Stomach (tissue), 8 donors: ENCODE measurements at regions not wholly inside any gene's neighbourhood (a gene's known extent, or its start where the extent isn't known, plus 50 kb on each side); places are given as distances from the start of the nearest gene placed in this dataset.
A peak's percentile ranks its signal among the peaks of the same experiment; 100 is the strongest.

Experiments
- DNase-seq, 2 donors: peaks; one replicate each; pipeline versions ENCODE4 v3.0.0 to v3.0.0-alpha.2; 2013 to 2019
- H3K27ac ChIP-seq, 5 donors: fragments of 200-600 bp in 4 of 5; sonication (generic) in 4 of 5; one replicate each; pipeline ENCODE4 v1.5.1; 2013 to 2019; ENCODE audit warnings: mild to moderate bottlenecking in 1 of 5, moderate library complexity in 1 of 5
- H3K27me3 ChIP-seq, 3 donors: fragments of 200-600 bp; sonication (generic); one replicate each; pipeline ENCODE4 v1.5.1; 2017 to 2019; ENCODE audit warnings: mixed run types in 1 of 3
- H3K36me3 ChIP-seq, 4 donors: fragments of 200-600 bp; sonication (generic); 1 replicate in 3 of 4; 2 replicates in 1 of 4; pipeline ENCODE4 v1.5.1; 2016 to 2019
- H3K4me1 ChIP-seq, 4 donors: fragments of 200-600 bp; sonication (generic); one replicate each; pipeline ENCODE4 v1.5.1; 2016 to 2019
- H3K4me3 ChIP-seq, 4 donors: fragments of 200-600 bp; sonication (generic) in 3 of 4; one replicate each; pipeline ENCODE4 v1.5.1; 2016 to 2019; ENCODE audit warnings: mild to moderate bottlenecking in 1 of 4
- H3K9me3 ChIP-seq, 4 donors: fragments of 200-600 bp; sonication (generic); one replicate each; pipeline ENCODE4 v1.5.1; 2016 to 2019
- CTCF ChIP-seq, 7 experiments: fragments of 450-650 bp in 4 of 7; fragments of 200-600 bp in 3 of 7; sonication (generic) in 3 of 7; IDR thresholded peaks; one replicate each; pipeline ENCODE4 v1.5.1; 2016 to 2019; ENCODE audit warnings: antibody characterized with exemption in 7 of 7, control low read depth in 2 of 7, mild to moderate bottlenecking in 1 of 7
- EP300 ChIP-seq: sonication (generic); formaldehyde crosslinking; IDR thresholded peaks from one replicate; pipeline ENCODE4 v1.6.1; 2017; ENCODE audit warnings: antibody characterized with exemption
- POLR2A ChIP-seq, 4 donors: fragments of 450-650 bp; IDR thresholded peaks; one replicate each; pipeline ENCODE4 v1.6.1; 2016; ENCODE audit warnings: antibody characterized with exemption in 4 of 4, control low read depth in 2 of 4, mild to moderate bottlenecking in 1 of 4, moderate library complexity in 1 of 4
- POLR2AphosphoS5 ChIP-seq, 3 donors: sonication (generic); formaldehyde crosslinking; IDR thresholded peaks; one replicate each; pipeline ENCODE4 v1.6.1; 2016; ENCODE audit warnings: antibody characterized with exemption in 3 of 3
- WGBS, 5 donors: extraction: QIAGEN DNeasy Blood & Tissue Kit in 3 of 5; methylation state at CpG; one replicate each; pipeline versions ENCODE4 v1.1.5 to v1.1.7; 2013 to 2018; 5-methylcytosine and 5-hydroxymethylcytosine counted together
- intact Hi-C: fragments of 100-400 bp; cut with DNase I; formaldehyde crosslinking; loops from one replicate; pipeline ENCODE4 v1.15.1; 2023; ENCODE audit warnings: low total_unique reads
- donor health status: healthy with polysubstance abuse.
- donor health status: Bipolar disorder and iron deficiency.
- donor health status: healthy.

- no peaks in the 10 kb centered on the region for H3K36me3 ChIP-seq
- no peak for DNase-seq
- H3K27ac ChIP-seq, result no peak overlapping the region
- no peak overlapping the region for H3K4me3 ChIP-seq
- no peaks in the 10 kb centered on the region for H3K27me3 ChIP-seq
- TF ChIP-seq POLR2AphosphoS5 (IDR thresholded peaks at IDR 0.05) (no peak), CTCF (IDR thresholded peaks at IDR 0.05) (no peak), POLR2A (IDR thresholded peaks at IDR 0.05) (no peak), EP300 (no peak)
- intact Hi-C loops, result loop anchor here (5.0 to 10.0 kb wide), 2 partner anchors 387 to 705 kb away; no protein-coding TSS in a partner anchor
- WGBS, 5 donors, result 18 to 44% (median 31%) methylated on average over 4 of the region's 4 CpGs
- H3K9me3 ChIP-seq, result no peaks in the 10 kb centered on the region
- H3K4me1 ChIP-seq, result no peaks in the 10 kb centered on the region
These were observed 713.7 kb upstream of the TENM3 start for GRCh38 chr4:181529537-181529936.

- Histone ChIP-seq H3K36me3 (no peaks in the 10 kb centered on the region), H3K4me3 (no peak overlapping the region), H3K9me3 (no peaks in the 10 kb centered on the region), H3K27me3 (no peaks in the 10 kb centered on the region), H3K4me1 (no peaks in the 10 kb centered on the region), H3K27ac (no peak overlapping the region)
- TF ChIP-seq CTCF (IDR thresholded peaks at IDR 0.05) (no peak), POLR2AphosphoS5 (IDR thresholded peaks at IDR 0.05) (no peak), EP300 (no peak), POLR2A (IDR thresholded peaks at IDR 0.05) (no peak)
- intact Hi-C loops, result no loop called here
- DNase-seq, result no peak
- WGBS, 5 donors, result 68 to 76% (median 73%) methylated on average over 4 of the region's 4 CpGs
These were observed 706.9 kb upstream of the TENM3 start for GRCh38 chr4:181536196-181536746.

GRCh38 chr4:181536811-181537434, 706.3 kb upstream of the TENM3 start:
- Histone ChIP-seq H3K9me3 (no peaks in the 10 kb centered on the region), H3K4me3 (no peak overlapping the region), H3K27ac (no peak overlapping the region), H3K4me1 (no peaks in the 10 kb centered on the region), H3K36me3 (no peaks in the 10 kb centered on the region), H3K27me3 (no peaks in the 10 kb centered on the region)
- WGBS, 5 donors, result 38 to 52% (median 47%) methylated on average over 5 of the region's 5 CpGs
- TF ChIP-seq CTCF (IDR thresholded peaks at IDR 0.05), result no peak
- no peak for TF ChIP-seq EP300
- no peak for TF ChIP-seq POLR2A (IDR thresholded peaks at IDR 0.05)
- no peak for TF ChIP-seq POLR2AphosphoS5 (IDR thresholded peaks at IDR 0.05)
- intact Hi-C loops, result no loop called here
- DNase-seq, result peak in 1 of 2 donors; percentile 27

GRCh38 chr4:181538431-181538830, 704.8 kb upstream of the TENM3 start:
- H3K27ac ChIP-seq, result no peak overlapping the region
- no peaks in the 10 kb centered on the region for H3K9me3 ChIP-seq
- WGBS, 5 donors, result 62 to 82% (median 78%) methylated on average over 3 of the region's 3 CpGs
- H3K27me3 ChIP-seq, result no peaks in the 10 kb centered on the region
- H3K36me3 ChIP-seq, result no peaks in the 10 kb centered on the region
- H3K4me1 ChIP-seq, result no peaks in the 10 kb centered on the region
- TF ChIP-seq CTCF (IDR thresholded peaks at IDR 0.05) (no peak), POLR2AphosphoS5 (IDR thresholded peaks at IDR 0.05) (no peak)
- no peak for DNase-seq
- intact Hi-C loops, result no loop called here
- no peak overlapping the region for H3K4me3 ChIP-seq
